ENCODE measurements at regions not wholly inside any gene's neighbourhood (a gene's known extent, or its start where the extent isn't known, plus 50 kb on each side); places are given as distances from the start of the nearest gene placed in this dataset.

DNA sequence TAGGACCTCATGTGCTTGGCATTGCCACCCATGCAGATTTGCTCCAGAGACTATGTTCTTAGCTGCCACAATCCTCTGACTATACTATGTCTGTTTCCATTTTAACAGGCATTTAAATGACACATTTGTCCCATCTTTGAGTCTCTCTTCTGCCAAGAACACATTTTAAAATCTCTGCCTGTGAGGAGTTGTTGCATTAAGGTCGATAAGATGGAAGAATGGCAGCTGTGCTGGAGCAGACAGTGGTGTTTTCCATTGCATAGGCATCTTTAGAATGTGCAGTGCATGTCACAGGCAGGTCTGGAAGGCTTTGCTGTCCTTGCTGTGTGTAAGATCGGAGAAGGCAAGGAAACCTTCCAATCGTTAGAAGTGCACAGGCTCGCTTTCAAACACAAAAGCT, 70.9 kb upstream of the CELF2 start:
- TF ChIP-seq CTCF (IDR thresholded peaks at IDR 0.05): no peak
- TF ChIP-seq, protein P1, sequence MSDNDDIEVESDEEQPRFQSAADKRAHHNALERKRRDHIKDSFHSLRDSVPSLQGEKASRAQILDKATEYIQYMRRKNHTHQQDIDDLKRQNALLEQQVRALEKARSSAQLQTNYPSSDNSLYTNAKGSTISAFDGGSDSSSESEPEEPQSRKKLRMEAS (IDR thresholded peaks at IDR 0.05): no peak
- TF ChIP-seq POLR2A (IDR thresholded peaks at IDR 0.05; ENCODE audit: low read length): no peak
- no peak for TF ChIP-seq KDM5A (IDR thresholded peaks at IDR 0.05)
- TF ChIP-seq RCOR1 (IDR thresholded peaks at IDR 0.05; ENCODE audit: low read depth, low read length): no peak
